H1 (cell line): ENCODE measurements at regions not wholly inside any gene's neighbourhood (a gene's known extent, or its start where the extent isn't known, plus 50 kb on each side); places are given as distances from the start of the nearest gene placed in this dataset.

Source experiments
- CTCF ChIA-PET: fragments of 300-600 bp; sonication (Branson Sonifier 250); formaldehyde crosslinking; loops from one replicate; lab custom pipeline; 2021; ENCODE audit not compliant: partially characterized antibody; lab: Charles Lee
- POLR2A ChIA-PET: fragments of 300-600 bp; sonication (Branson Sonifier 250); formaldehyde crosslinking; loops from one replicate; lab custom pipeline; 2021; ENCODE audit warnings: inconsistent platforms; ENCODE audit not compliant: partially characterized antibody; lab: Charles Lee
- DNase-seq, 2 experiments: peaks; one replicate each; pipeline versions ENCODE4 v3.0.0 to v3.0.0-alpha.2; 2010 to 2022; ENCODE audit warnings: low spot score in 2 of 2, low read depth in 1 of 2, mixed read lengths in 1 of 2
- FAIRE-seq: peaks from 2 replicates; lab custom pipeline; 2011; peaks lifted over from hg19 to GRCh38; lab: Jason Lieb, UNC
- H2AFZ ChIP-seq: 2 replicates; pipeline ENCODE4 v1.8.1; 2012; ENCODE audit warnings: low read length, inconsistent platforms
- H2AK5ac ChIP-seq: 2 replicates; pipeline ENCODE4 v1.6.1; 2013; ENCODE audit warnings: low read depth, low read length
- H2BK120ac ChIP-seq: replicated peaks from 2 replicates; pipeline ENCODE3; 2013; ENCODE audit warnings: low read depth, low read length, inconsistent platforms
- H2BK12ac ChIP-seq: 2 replicates; pipeline ENCODE4 v1.6.1; 2013; ENCODE audit warnings: low read depth, low read length
- H2BK15ac ChIP-seq: 2 replicates; pipeline ENCODE4 v1.6.1; 2013; ENCODE audit warnings: low read length
- H2BK20ac ChIP-seq: 2 replicates; pipeline ENCODE4 v1.6.1; 2013; ENCODE audit warnings: low read length
- H2BK5ac ChIP-seq: 2 replicates; pipeline ENCODE4 v1.6.1; 2013; ENCODE audit warnings: low read depth, low read length
- H3K14ac ChIP-seq: 2 replicates; pipeline ENCODE4 v1.6.1; 2013; ENCODE audit warnings: inconsistent platforms; ENCODE audit not compliant: insufficient read length
- H3K18ac ChIP-seq: 2 replicates; pipeline ENCODE4 v1.6.1; 2013; ENCODE audit warnings: low read length; ENCODE audit errors: extremely low read depth
- H3K23ac ChIP-seq: 2 replicates; pipeline ENCODE4 v1.6.1; 2013; ENCODE audit warnings: inconsistent platforms; ENCODE audit not compliant: insufficient read length
- H3K23me2 ChIP-seq: 2 replicates; pipeline ENCODE4 v1.6.1; 2013; ENCODE audit warnings: low read depth, low read length
- H3K27ac ChIP-seq: 2 replicates; pipeline ENCODE4 v1.6.1; 2011; ENCODE audit warnings: low read depth, low read length, inconsistent platforms
- H3K27me3 ChIP-seq, 4 experiments: replicated peaks in 1 of 4; 1 replicate in 1 of 4; 2 replicates in 3 of 4; pipeline versions ENCODE4 v1.6.1 to v1.8.1; 2011 to 2013; ENCODE audit warnings: low read length in 3 of 4, mild to moderate bottlenecking in 3 of 4, inconsistent platforms in 2 of 4, mixed read lengths in 2 of 4, moderate library complexity in 1 of 4; ENCODE audit not compliant: control insufficient read depth in 3 of 4, insufficient read depth in 3 of 4; ENCODE audit errors: extremely low read depth in 1 of 4
- H3K36me3 ChIP-seq, 4 experiments: 2 replicates each; pipeline versions ENCODE4 v1.6.1 to v1.8.1; 2011 to 2013; ENCODE audit warnings: mild to moderate bottlenecking in 4 of 4, low read length in 3 of 4, moderate library complexity in 2 of 4, control low read depth in 1 of 4, inconsistent platforms in 1 of 4; ENCODE audit not compliant: insufficient read depth in 4 of 4, control insufficient read depth in 2 of 4
- H3K4ac ChIP-seq: replicated peaks from 2 replicates; pipeline ENCODE3; 2013; ENCODE audit warnings: low read length, low read depth, mixed read lengths, inconsistent platforms; ENCODE audit not compliant: insufficient read length
- H3K4me1 ChIP-seq, 4 experiments: replicated peaks in 1 of 4; 1 replicate in 1 of 4; 2 replicates in 3 of 4; pipeline versions ENCODE4 v1.6.1 to v1.8.1; 2011 to 2013; ENCODE audit warnings: low read length in 3 of 4, inconsistent platforms in 2 of 4, mixed read lengths in 1 of 4; ENCODE audit not compliant: insufficient read depth in 4 of 4, control insufficient read depth in 3 of 4
- H3K4me2 ChIP-seq, 2 experiments: 2 replicates each; pipeline versions ENCODE4 v1.6.1 to v1.8.1; 2011 to 2013; ENCODE audit warnings: low read depth in 2 of 2, low read length in 2 of 2, control low read depth in 1 of 2, inconsistent platforms in 1 of 2, mild to moderate bottlenecking in 1 of 2; ENCODE audit not compliant: insufficient read depth in 1 of 2
- H3K4me3 ChIP-seq, 4 experiments: fragments of 200-600, 300-600 bp in 1 of 4; sonication (generic), shearing (Covaris generic), sonication (Bioruptor Twin) in 1 of 4; 2 replicates each; pipeline versions ENCODE4 v1.5.1 to v1.8.1; 2011 to 2016; ENCODE audit warnings: low read length in 4 of 4, low read depth in 3 of 4, control low read depth in 2 of 4, inconsistent platforms in 2 of 4, mild to moderate bottlenecking in 2 of 4, mixed read lengths in 1 of 4, moderate library complexity in 1 of 4; ENCODE audit not compliant: insufficient read depth in 2 of 4; ENCODE audit errors: extremely low read depth in 1 of 4
- H3K56ac ChIP-seq: replicated peaks from 2 replicates; pipeline ENCODE3; 2013; ENCODE audit warnings: low read depth, mild to moderate bottlenecking, mixed read lengths, low read length, inconsistent platforms; ENCODE audit not compliant: insufficient read length
- H3K79me1 ChIP-seq: 2 replicates; pipeline ENCODE4 v1.6.1; 2013; ENCODE audit warnings: low read depth, low read length, control low read depth
- H3K79me2 ChIP-seq, 2 experiments: 2 replicates each; pipeline versions ENCODE4 v1.6.1 to v1.8.1; 2012 to 2013; ENCODE audit warnings: low read length in 2 of 2, mild to moderate bottlenecking in 2 of 2, inconsistent platforms in 1 of 2; ENCODE audit not compliant: insufficient read depth in 2 of 2, control insufficient read depth in 1 of 2
- H3K9ac ChIP-seq, 4 experiments: replicated peaks in 1 of 4; 1 replicate in 1 of 4; 2 replicates in 3 of 4; pipeline versions ENCODE4 v1.6.1 to v1.8.1; 2011 to 2013; ENCODE audit warnings: low read depth in 3 of 4, low read length in 3 of 4, control low read depth in 2 of 4, mild to moderate bottlenecking in 2 of 4, moderate library complexity in 2 of 4, inconsistent platforms in 1 of 4; ENCODE audit errors: extremely low read depth in 1 of 4
- H3K9me3 ChIP-seq, 2 experiments: 2 replicates each; pipeline versions ENCODE4 v1.6.1 to v1.8.1; 2012 to 2013; ENCODE audit warnings: mild to moderate bottlenecking in 2 of 2, moderate library complexity in 2 of 2, control low read depth in 1 of 2, inconsistent platforms in 1 of 2, low read depth in 1 of 2, low read length in 1 of 2, mixed read lengths in 1 of 2; ENCODE audit not compliant: insufficient read depth in 2 of 2
- H4K20me1 ChIP-seq, 2 experiments: replicated peaks in 1 of 2; 2 replicates each; pipeline versions ENCODE3 to v1.8.1; 2011 to 2013; ENCODE audit warnings: inconsistent platforms in 2 of 2, low read length in 2 of 2, mild to moderate bottlenecking in 1 of 2; ENCODE audit not compliant: insufficient read depth in 2 of 2, control insufficient read depth in 1 of 2
- H4K5ac ChIP-seq: 2 replicates; pipeline ENCODE4 v1.6.1; 2013; ENCODE audit warnings: low read length, low read depth, mixed read lengths, inconsistent platforms; ENCODE audit not compliant: insufficient read length
- H4K8ac ChIP-seq: 2 replicates; pipeline ENCODE4 v1.8.0; 2013; ENCODE audit warnings: mild to moderate bottlenecking, moderate library complexity, low read length, inconsistent platforms; ENCODE audit not compliant: insufficient read depth; ENCODE audit errors: extremely low read depth
- H4K91ac ChIP-seq: replicated peaks from 2 replicates; pipeline ENCODE3; 2013; ENCODE audit warnings: low read length, mixed read lengths, inconsistent platforms; ENCODE audit not compliant: insufficient read length
- ASH2L ChIP-seq: fragments of 200-600, 300-600 bp; sonication (generic); IDR thresholded peaks from one replicate; pipeline ENCODE4 v1.7.1; 2017; ENCODE audit warnings: low read length
- ATF3 ChIP-seq: IDR thresholded peaks from 2 replicates; pipeline ENCODE4 v1.6.1; 2011; ENCODE audit warnings: low read depth, mild to moderate bottlenecking, low read length; ENCODE audit not compliant: insufficient read depth
- CBX8 ChIP-seq: fragments of 300-800, 300-1000 bp; sonication (generic); IDR thresholded peaks from 2 replicates; pipeline ENCODE4 v1.7.1; 2016; ENCODE audit warnings: low read depth, low read length, borderline replicate concordance
- CREB1 ChIP-seq: IDR thresholded peaks from 2 replicates; pipeline ENCODE4 v1.6.1; 2012; ENCODE audit warnings: inconsistent platforms
- FOSL1 ChIP-seq: IDR thresholded peaks from 2 replicates; pipeline ENCODE4 v1.6.1; 2011; ENCODE audit warnings: mild to moderate bottlenecking, low read depth, low read length, moderate library complexity; ENCODE audit not compliant: insufficient read depth
- GABPA ChIP-seq: IDR thresholded peaks from 2 replicates; pipeline ENCODE4 v1.6.1; 2011; ENCODE audit warnings: mild to moderate bottlenecking, low read length, moderate library complexity, borderline replicate concordance; ENCODE audit not compliant: insufficient read depth
- GTF2F1 ChIP-seq: IDR thresholded peaks from 2 replicates; pipeline ENCODE4 v1.6.1; 2012; ENCODE audit warnings: low read depth, low read length, improper control_type of control experiment, borderline replicate concordance
- KDM5A ChIP-seq: fragments of 200-600 bp; IDR thresholded peaks from 2 replicates; pipeline ENCODE4 v1.7.1; 2012; ENCODE audit warnings: mild to moderate bottlenecking, low read length, inconsistent platforms, mixed read lengths
- POLR2A ChIP-seq, 2 experiments: IDR thresholded peaks; 1 replicate in 1 of 2; 2 replicates in 1 of 2; pipeline ENCODE4 v1.6.1; 2011; ENCODE audit warnings: low read depth in 2 of 2, low read length in 2 of 2, mild to moderate bottlenecking in 2 of 2; ENCODE audit errors: control extremely low read depth in 1 of 2
- RAD21 ChIP-seq, 2 experiments: IDR thresholded peaks in 1 of 2; conservative IDR thresholded peaks in 1 of 2; 2 replicates each; pipeline ENCODE4 v1.6.1; 2011; ENCODE audit warnings: low read depth in 2 of 2, low read length in 2 of 2, improper control_type of control experiment in 1 of 2, inconsistent platforms in 1 of 2, mild to moderate bottlenecking in 1 of 2, moderate library complexity in 1 of 2
- SAP30 ChIP-seq: fragments of 300-600 bp; sonication (generic); IDR thresholded peaks from 2 replicates; pipeline ENCODE4 v1.7.1; 2012; ENCODE audit warnings: low read length, moderate library complexity, mild to moderate bottlenecking, inconsistent platforms; ENCODE audit not compliant: insufficient read depth, insufficient replicate concordance
- SP2 ChIP-seq: IDR thresholded peaks from 2 replicates; pipeline ENCODE4 v1.6.1; 2012; ENCODE audit warnings: mild to moderate bottlenecking, low read length, inconsistent platforms
- SRF ChIP-seq: IDR thresholded peaks from 2 replicates; pipeline ENCODE4 v1.6.1; 2011; ENCODE audit warnings: mild to moderate bottlenecking, low read depth, low read length, moderate library complexity
- TBP ChIP-seq: IDR thresholded peaks from 2 replicates; pipeline ENCODE4 v1.6.1; 2011; ENCODE audit warnings: low read depth, low read length, improper control_type of control experiment
- ZNF274 ChIP-seq: IDR thresholded peaks from 2 replicates; pipeline ENCODE4 v1.7.0; 2012; ENCODE audit warnings: low read length, borderline replicate concordance; ENCODE audit errors: extremely low read depth
- WGBS, 2 experiments: shearing (Covaris generic) in 1 of 2; methylation state at CpG; one replicate each; pipeline versions ENCODE4 v1.1.6 to v1.1.7; 2013 to 2015; ENCODE audit warnings: low lambda C conversion rate in 2 of 2, mixed read lengths in 2 of 2, inconsistent platforms in 1 of 2, low coverage in 1 of 2, missing lambda C conversion rate in 1 of 2; ENCODE audit not compliant: insufficient replicate concordance in 2 of 2, insufficient coverage in 1 of 2, insufficient read length in 1 of 2; ENCODE audit errors: extremely low coverage in 1 of 2, missing lambda C conversion rate in 1 of 2; 5-methylcytosine and 5-hydroxymethylcytosine counted together

- H3K79me2 ChIP-seq = no peaks in the 10 kb centered on the region
- no peaks in the 10 kb centered on the region for H4K20me1 ChIP-seq
- H3K36me3 ChIP-seq = no peaks in the 10 kb centered on the region
- DNase-seq (no peak), FAIRE-seq (no peak)
- no peak overlapping the region for H3K4me2 ChIP-seq
- no peaks in the 10 kb centered on the region for H3K27me3 ChIP-seq
- H3K4me1 ChIP-seq = no peaks in the 10 kb centered on the region
- H3K18ac ChIP-seq = no peak overlapping the region
- H3K4me3 ChIP-seq = no peak overlapping the region
- no peaks in the 10 kb centered on the region for H3K23me2 ChIP-seq
- no peak overlapping the region for H3K56ac ChIP-seq
- no peak overlapping the region for H3K14ac ChIP-seq
- no peaks in the 10 kb centered on the region for H3K79me1 ChIP-seq
- H4K8ac ChIP-seq = no peak overlapping the region
- H4K5ac ChIP-seq = no peak overlapping the region
- no peaks in the 10 kb centered on the region for H3K9me3 ChIP-seq
- H2BK15ac ChIP-seq = no peak overlapping the region
- ChIA-PET CTCF (no interaction called here), POLR2A (no interaction called here)
- 91% methylated on average over 4 of the region's 4 CpGs; no CpG with 5 or more reads in 1 of the 2 experiments for WGBS, 2 experiments
- no peak overlapping the region for H2BK20ac ChIP-seq
- H3K27ac ChIP-seq = no peak overlapping the region
- no peak overlapping the region for H3K23ac ChIP-seq
- H2BK120ac ChIP-seq = no peak overlapping the region
- no peak overlapping the region for H2AFZ ChIP-seq
- no peak overlapping the region for H2BK5ac ChIP-seq
- H4K91ac ChIP-seq = no peak overlapping the region
- no peak overlapping the region for H3K9ac ChIP-seq
- no peak overlapping the region for H2BK12ac ChIP-seq
- H3K4ac ChIP-seq = no peak overlapping the region
- H2AK5ac ChIP-seq = no peak overlapping the region
- TF ChIP-seq SP2 = no peak
- no peak for TF ChIP-seq GABPA
- TF ChIP-seq ATF3 = no peak
- TF ChIP-seq ASH2L = no peak
- no peak for TF ChIP-seq CBX8
- TF ChIP-seq SAP30 = no peak
- no peak for TF ChIP-seq CREB1
- no peak for TF ChIP-seq GTF2F1
- TF ChIP-seq SRF = no peak
- no peak for TF ChIP-seq FOSL1
- TF ChIP-seq TBP = no peak
- no peak for TF ChIP-seq KDM5A
- TF ChIP-seq POLR2A (IDR thresholded peaks at IDR 0.05; ENCODE audit: control extremely low read depth in 1 of 2, low read depth in 2 of 2, low read length in 2 of 2) = no peak
- no peak for TF ChIP-seq ZNF274
- no peak for TF ChIP-seq RAD21 (IDR thresholded peaks at IDR 0.05 in 1 of 2, conservative IDR thresholded peaks at IDR 0.05 in 1 of 2; ENCODE audit: low read depth in 2 of 2, low read length in 2 of 2)
Observed at GRCh38 chr6:63371104-63371715, 51.4 kb upstream of the LGSN start.
